ENCODE measurements at regions not wholly inside any gene's neighbourhood (a gene's known extent, or its start where the extent isn't known, plus 50 kb on each side); places are given as distances from the start of the nearest gene placed in this dataset.
"Not testable (repeated sequence)": the region's sequence is repeated elsewhere in the genome, so short reads cannot be mapped to it uniquely, and the experiment has no call there.

GRCh38 chr7:28328822-28329660 lies 83.3 kb upstream of the CREB5 start:
- DNase-seq (ENCODE audit: low spot score), result no peak

DNA sequence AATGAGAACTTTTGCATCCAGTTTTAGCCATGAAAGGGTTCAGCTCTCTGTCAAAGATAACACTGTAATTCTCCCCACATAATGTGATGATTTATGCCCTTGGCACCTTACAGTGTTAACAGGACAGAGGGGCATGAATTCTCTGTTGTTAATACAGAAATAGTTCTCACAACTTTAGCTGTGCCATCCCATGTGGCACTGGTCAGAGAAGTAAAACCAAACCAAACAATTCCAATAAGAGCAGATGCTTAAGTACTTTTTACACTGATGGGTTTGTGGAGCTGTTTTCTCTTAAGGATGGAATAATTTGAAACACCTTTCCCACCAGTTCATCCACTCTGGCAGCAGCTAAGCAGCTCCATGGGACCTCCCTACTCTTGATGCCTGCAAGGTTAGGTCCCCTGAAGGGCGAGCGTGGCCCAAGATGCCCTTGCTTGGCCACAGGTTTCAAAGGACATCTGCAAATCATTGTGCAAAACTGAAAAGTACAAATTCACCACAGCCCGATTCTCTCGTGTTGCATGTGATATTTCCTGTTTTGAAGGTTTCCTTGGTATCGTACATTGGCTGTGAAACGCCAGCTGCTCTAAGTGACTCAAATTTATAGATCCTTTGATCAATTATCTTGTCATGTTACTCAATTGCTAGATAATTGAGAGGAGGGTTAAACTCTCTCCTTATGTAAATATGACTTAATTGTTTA lies 82.5 kb upstream of the CREB5 start:
- peak; percentile 65 for DNase-seq (ENCODE audit: low spot score)

- no peak for DNase-seq (ENCODE audit: low spot score)
Measured at GRCh38 chr7:28330384-28331070, 81.8 kb upstream of the CREB5 start.

GRCh38 chr7:28332046-28332445 lies 80.3 kb upstream of the CREB5 start:
- DNase-seq (ENCODE audit: low spot score), result no peak

DNA sequence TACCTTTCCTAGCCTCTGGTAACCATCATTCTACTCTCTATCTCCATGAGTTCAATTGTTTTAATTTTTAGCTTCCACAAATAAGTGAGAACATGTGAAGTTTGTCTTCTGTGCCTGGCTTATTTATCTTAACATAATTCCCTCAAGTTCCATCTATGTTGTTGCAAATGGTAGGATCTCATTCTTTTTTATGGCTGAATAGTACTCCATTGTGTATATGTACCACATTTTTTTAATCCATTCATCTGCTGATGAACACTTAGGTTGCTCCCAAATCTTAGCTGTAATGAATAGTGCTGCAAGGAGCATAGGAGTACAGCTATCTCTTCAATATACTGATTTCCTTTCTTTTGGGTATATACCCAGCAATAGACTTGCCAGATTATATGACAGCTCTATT lies 78.8 kb upstream of the CREB5 start:
- DNase-seq (ENCODE audit: low spot score), result not testable (repeated sequence)

DNA sequence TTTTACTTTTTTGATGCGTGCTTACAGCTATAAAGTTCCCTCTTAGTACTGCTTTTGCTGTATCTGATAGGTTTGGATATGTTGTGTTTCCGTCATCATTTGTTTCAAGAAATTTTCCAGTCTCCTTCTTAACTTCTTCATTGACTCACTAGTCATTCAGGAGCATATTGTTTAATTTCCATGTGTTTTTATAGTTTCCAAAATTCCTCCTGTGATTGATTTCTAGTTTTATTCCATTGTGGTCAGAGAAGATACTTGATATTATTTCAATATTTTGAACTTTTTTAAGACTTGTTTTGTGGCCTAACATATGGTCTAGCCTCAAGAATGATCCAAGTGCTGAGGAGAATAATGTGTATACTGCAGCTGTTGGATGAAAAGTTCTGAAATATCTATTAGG lies 75.5 kb upstream of the CREB5 start:
- DNase-seq (ENCODE audit: low spot score), result no peak

DNA sequence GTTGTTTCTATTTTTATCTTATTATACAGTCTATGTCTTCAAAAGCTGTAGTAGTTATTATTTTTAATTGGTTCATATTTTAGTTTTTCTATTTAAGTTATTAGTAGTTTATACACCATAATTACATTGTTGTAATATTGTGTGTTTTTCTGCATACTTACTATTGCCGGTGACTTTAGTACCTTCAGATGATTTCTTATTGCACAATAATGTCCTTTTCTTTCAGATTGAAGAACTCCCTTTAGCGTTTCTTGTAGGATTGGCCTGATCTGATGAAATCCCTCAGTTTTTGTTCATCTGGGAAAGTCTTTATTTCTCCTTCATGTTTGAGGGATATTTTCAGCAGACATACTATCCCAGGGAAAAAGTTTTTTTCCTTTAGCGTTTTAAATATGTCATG lies 74.3 kb upstream of the CREB5 start:
- DNase-seq (ENCODE audit: low spot score), result no peak

GRCh38 chr7:28343462-28343861 lies 68.9 kb upstream of the CREB5 start:
- DNase-seq (ENCODE audit: low spot score), result no peak

DNA sequence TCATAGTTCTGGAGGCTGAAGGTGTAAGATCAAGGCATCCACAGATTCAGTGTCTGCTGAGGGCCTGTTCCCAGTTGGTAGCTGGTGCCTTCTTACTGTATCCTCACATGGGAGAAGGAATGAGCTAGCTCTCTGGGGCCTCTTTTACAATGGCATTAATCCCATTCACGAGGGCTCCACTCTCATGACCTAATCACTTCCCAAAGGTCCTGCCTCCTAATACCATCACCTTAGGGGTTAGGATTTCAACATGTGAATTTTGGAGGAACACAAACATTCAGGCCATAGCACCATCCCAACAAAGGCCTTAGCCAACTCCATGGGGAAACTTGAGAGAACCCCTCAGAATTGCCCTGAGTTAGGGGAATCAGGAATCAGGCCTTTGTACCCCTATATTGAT lies 66.1 kb upstream of the CREB5 start:
- DNase-seq (ENCODE audit: low spot score), result no peak

DNA sequence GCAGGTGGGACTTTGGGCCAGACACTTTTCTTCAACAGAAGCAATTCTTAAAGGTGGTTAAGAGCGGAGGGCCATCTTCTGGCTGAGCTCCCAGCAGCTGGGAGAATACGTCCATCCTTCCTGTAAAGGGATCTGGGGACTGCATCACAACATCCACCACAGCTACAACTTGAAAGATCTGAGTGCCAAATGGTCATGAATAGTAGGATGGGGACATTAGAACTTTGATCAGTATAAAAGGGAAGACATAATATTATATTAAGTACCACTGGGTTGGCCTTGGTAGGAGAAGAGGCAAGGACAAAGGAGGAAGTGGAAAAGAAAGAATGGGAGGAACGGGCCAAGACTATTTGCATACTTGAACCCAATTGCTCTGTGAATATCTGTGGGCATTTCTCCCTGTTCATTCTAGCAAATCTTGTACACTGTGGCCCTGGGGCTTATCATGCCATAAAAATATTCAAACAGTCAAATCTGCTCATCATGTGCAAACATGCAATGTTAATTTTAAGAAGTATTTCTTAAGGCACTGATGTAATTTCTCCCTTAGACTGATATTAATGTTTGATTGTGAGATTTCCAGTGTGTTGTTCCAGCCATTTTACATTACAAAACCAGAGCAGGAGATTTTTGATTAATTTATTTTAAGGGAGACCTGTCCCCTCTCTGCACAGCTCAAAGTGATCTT lies 65.5 kb upstream of the CREB5 start:
- DNase-seq (ENCODE audit: low spot score), result no peak

- DNase-seq (ENCODE audit: low spot score), result no peak
Measured at GRCh38 chr7:28347475-28348318, 64.6 kb upstream of the CREB5 start.

DNA sequence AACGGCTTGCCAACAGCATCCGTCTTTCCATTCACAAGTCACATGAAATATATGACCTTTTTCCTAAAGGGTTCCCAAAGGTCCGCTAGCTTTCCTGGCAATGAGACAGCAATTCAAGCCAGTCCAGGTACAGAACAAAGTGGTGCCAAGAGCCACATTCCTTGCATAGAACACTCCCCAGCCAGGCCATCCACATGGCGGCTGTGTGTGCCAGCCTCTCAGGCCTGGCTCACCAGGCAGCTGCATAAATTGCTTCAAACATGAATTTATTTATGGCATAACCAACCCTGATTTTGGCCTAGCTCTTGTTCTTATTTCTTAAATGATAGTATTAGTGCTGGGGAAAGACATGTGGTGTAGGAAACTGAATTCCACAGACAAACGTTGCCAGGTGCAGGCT lies 63.7 kb upstream of the CREB5 start:
- no peak for DNase-seq (ENCODE audit: low spot score)

- no peak for DNase-seq (ENCODE audit: low spot score)
Measured at GRCh38 chr7:28349637-28350036, 62.7 kb upstream of the CREB5 start.

GRCh38 chr7:28350662-28351061 lies 61.7 kb upstream of the CREB5 start:
- DNase-seq (ENCODE audit: low spot score), result no peak

DNA sequence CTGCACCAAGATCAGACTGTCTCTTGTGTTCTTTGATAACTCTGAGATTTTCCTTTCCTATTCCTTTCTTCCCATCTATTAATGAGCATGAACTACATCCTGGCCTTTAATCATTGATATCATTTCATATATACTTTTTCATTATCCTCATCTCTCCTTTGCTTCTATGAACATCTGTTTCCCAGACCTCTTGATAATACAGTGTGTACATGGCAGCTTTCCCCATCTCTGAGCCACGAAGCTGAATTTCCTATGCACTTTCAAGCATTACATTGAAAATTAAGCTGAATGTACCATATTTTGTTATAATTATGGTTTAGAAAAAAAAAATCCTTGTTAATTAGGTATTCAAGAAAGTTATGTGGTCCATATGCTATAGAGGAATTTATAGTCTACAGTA lies 60.9 kb upstream of the CREB5 start:
- no peak for DNase-seq (ENCODE audit: low spot score)

- DNase-seq (ENCODE audit: low spot score), result no peak
Measured at GRCh38 chr7:28354601-28355402, 57.5 kb upstream of the CREB5 start.

GRCh38 chr7:28355635-28356319 lies 56.5 kb upstream of the CREB5 start:
- DNase-seq (ENCODE audit: low spot score), result no peak

- no peak for DNase-seq (ENCODE audit: low spot score)
Measured at GRCh38 chr7:28356619-28357018, 55.7 kb upstream of the CREB5 start.

DNA sequence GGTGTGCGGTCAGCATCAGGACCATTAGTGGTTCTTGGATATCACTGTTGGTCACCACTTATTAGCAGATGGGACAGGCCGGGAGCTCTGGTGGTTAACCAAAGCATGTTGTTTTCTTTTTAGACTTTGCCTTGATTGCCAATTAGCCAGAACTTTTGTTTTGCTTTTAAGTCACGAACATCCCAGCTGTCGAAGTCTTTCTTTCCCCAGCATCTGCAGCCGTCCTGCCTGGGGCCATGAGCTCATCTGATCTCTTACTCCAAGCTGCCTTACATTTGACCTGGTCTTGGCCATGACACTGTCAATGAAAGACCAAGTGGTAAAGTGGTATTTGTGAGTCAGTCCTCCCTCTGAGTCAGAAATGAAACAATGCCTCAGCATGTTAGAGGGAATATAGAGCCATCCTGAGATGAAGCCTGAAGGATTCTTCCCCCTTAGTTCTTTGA lies 53.9 kb upstream of the CREB5 start:
- no peak for DNase-seq (ENCODE audit: low spot score)

GRCh38 chr7:28360739-28361138 lies 51.6 kb upstream of the CREB5 start:
- DNase-seq (ENCODE audit: low spot score), result no peak
